ENCODE measurements at regions not wholly inside any gene's neighbourhood (a gene's known extent, or its start where the extent isn't known, plus 50 kb on each side); places are given as distances from the start of the nearest gene placed in this dataset.

GRCh38 chr2:151102226-151102625, 159.4 kb downstream of the RBM43 start:
- TF ChIP-seq POLR2A (IDR thresholded peaks at IDR 0.05) (no peak), CTCF (IDR thresholded peaks at IDR 0.05) (no peak)

Data from esophagus squamous epithelium (tissue), 4 donors.